WTC11 (cell line): ENCODE measurements at regions not wholly inside any gene's neighbourhood (a gene's known extent, or its start where the extent isn't known, plus 50 kb on each side); places are given as distances from the start of the nearest gene placed in this dataset.

Experiments
- ATAC-seq: fragments of 200-7000 bp; cut with Tn5 transposase; 2 replicates; pipeline ENCODE4 v1.10.0; 2021; ENCODE audit warnings: mild to moderate bottlenecking, moderate library complexity
- CTCF ChIA-PET: fragments of 300-600 bp; sonication (Branson Sonifier 250); formaldehyde crosslinking; loops from one replicate; lab custom pipeline; 2021; ENCODE audit warnings: antibody characterized with exemption; lab: Charles Lee
- POLR2A ChIA-PET: fragments of 350-600 bp; sonication (Branson Sonifier 250); formaldehyde crosslinking; loops from one replicate; lab custom pipeline; 2021; ENCODE audit warnings: antibody characterized with exemption; lab: Charles Lee
- DNase-seq: peaks from one replicate; pipeline ENCODE4 v3.0.0; 2021; ENCODE audit warnings: low spot score
- H3K27ac Mint-ChIP-seq: 2 replicates; pipeline ENCODE4 v1.8.0; 2021; ENCODE audit warnings: mixed read lengths
- H3K27me3 Mint-ChIP-seq: 2 replicates; pipeline ENCODE4 v1.8.0; 2021; ENCODE audit warnings: low read depth, mild to moderate bottlenecking, moderate library complexity, mixed read lengths
- H3K36me3 Mint-ChIP-seq: 2 replicates; pipeline ENCODE4 v1.8.0; 2021; ENCODE audit warnings: mixed read lengths
- H3K4me1 Mint-ChIP-seq: 2 replicates; pipeline ENCODE4 v1.8.0; 2022; ENCODE audit warnings: mixed read lengths
- H3K4me3 Mint-ChIP-seq: 2 replicates; pipeline ENCODE4 v1.8.0; 2021; ENCODE audit warnings: mild to moderate bottlenecking, moderate library complexity, mixed read lengths
- H3K9me3 Mint-ChIP-seq: 2 replicates; pipeline ENCODE4 v1.8.0; 2021; ENCODE audit warnings: mixed read lengths
- ARID4B ChIP-seq: sonication (generic); formaldehyde crosslinking; IDR thresholded peaks from 2 replicates; pipeline ENCODE4 v1.8.0; 2023; ENCODE audit warnings: missing genetic modification reagents, mild to moderate bottlenecking, borderline replicate concordance
- E2F5 ChIP-seq: sonication (generic); formaldehyde crosslinking; IDR thresholded peaks from 2 replicates; pipeline ENCODE4 v1.8.1; 2022; ENCODE audit warnings: mild to moderate bottlenecking, moderate library complexity, missing genetic modification reagents
- EMX1 ChIP-seq: fragments of 250-450 bp; sonication (Bioruptor Pico); IDR thresholded peaks from 2 replicates; pipeline ENCODE4 v1.8.0; 2021; ENCODE audit warnings: mild to moderate bottlenecking
- FOXK1 ChIP-seq: sonication (generic); formaldehyde crosslinking; IDR thresholded peaks from 2 replicates; pipeline ENCODE4 v1.8.0; 2022; ENCODE audit warnings: mild to moderate bottlenecking, moderate library complexity, missing genetic modification reagents
- GABPB1 ChIP-seq: sonication (generic); formaldehyde crosslinking; IDR thresholded peaks from 2 replicates; pipeline ENCODE4 v1.8.1; 2023; ENCODE audit warnings: mild to moderate bottlenecking, missing genetic modification reagents
- JAZF1 ChIP-seq: fragments of 250-450 bp; sonication (Bioruptor Pico); IDR thresholded peaks from 2 replicates; pipeline ENCODE4 v1.9.0; 2021; ENCODE audit warnings: moderate library complexity, mild to moderate bottlenecking, inconsistent platforms
- MYBL2 ChIP-seq: sonication (generic); formaldehyde crosslinking; IDR thresholded peaks from 2 replicates; pipeline ENCODE4 v1.8.1; 2023; ENCODE audit warnings: mild to moderate bottlenecking, moderate library complexity, missing genetic modification reagents
- SMAD3 ChIP-seq: sonication (generic); formaldehyde crosslinking; IDR thresholded peaks from 2 replicates; pipeline ENCODE4 v1.8.0; 2022; ENCODE audit warnings: missing genetic modification reagents, mild to moderate bottlenecking, borderline replicate concordance
- SMAD4 ChIP-seq: sonication (generic); formaldehyde crosslinking; IDR thresholded peaks from 2 replicates; pipeline ENCODE4 v1.8.0; 2022; ENCODE audit warnings: mild to moderate bottlenecking, missing genetic modification reagents
- SOX15 ChIP-seq: fragments of 250-450 bp; sonication (Bioruptor Pico); IDR thresholded peaks from 2 replicates; pipeline ENCODE4 v1.9.0; 2021; ENCODE audit warnings: mild to moderate bottlenecking
- STAT6 ChIP-seq: sonication (generic); formaldehyde crosslinking; conservative IDR thresholded peaks from 2 replicates; pipeline ENCODE4 v1.8.1; 2023; ENCODE audit warnings: mild to moderate bottlenecking, low read depth, missing genetic modification reagents, moderate library complexity
- TCF7 ChIP-seq: sonication (generic); formaldehyde crosslinking; IDR thresholded peaks from 2 replicates; pipeline ENCODE4 v1.8.0; 2022; ENCODE audit warnings: mild to moderate bottlenecking, low read depth, missing genetic modification reagents, moderate library complexity
- TEAD4 ChIP-seq: sonication (generic); formaldehyde crosslinking; IDR thresholded peaks from 2 replicates; pipeline ENCODE4 v1.8.0; 2022; ENCODE audit warnings: mild to moderate bottlenecking, missing genetic modification reagents
- ZMAT4 ChIP-seq: fragments of 250-450 bp; sonication (Bioruptor Pico); IDR thresholded peaks from 2 replicates; pipeline ENCODE4 v1.9.0; 2021; ENCODE audit warnings: mild to moderate bottlenecking
- ZNF232 ChIP-seq: sonication (generic); formaldehyde crosslinking; IDR thresholded peaks from 2 replicates; pipeline ENCODE4 v1.8.0; 2022; ENCODE audit warnings: mild to moderate bottlenecking, missing genetic modification reagents
- ZNF396 ChIP-seq: fragments of 250-450 bp; sonication (Bioruptor Pico); IDR thresholded peaks from 2 replicates; pipeline ENCODE4 v1.8.0; 2021; ENCODE audit warnings: mild to moderate bottlenecking, moderate library complexity, borderline replicate concordance
- ZNF671 ChIP-seq: fragments of 250-450 bp; sonication (Bioruptor Pico); IDR thresholded peaks from 2 replicates; pipeline ENCODE4 v1.8.0; 2021; ENCODE audit warnings: mild to moderate bottlenecking
- ZSCAN18 ChIP-seq: fragments of 250-450 bp; sonication (Bioruptor Pico); IDR thresholded peaks from 2 replicates; pipeline ENCODE4 v2.1.2; 2022; ENCODE audit warnings: mild to moderate bottlenecking, moderate library complexity
- TF ChIP-seq, protein P1 (sequence below): sonication (generic); formaldehyde crosslinking; IDR thresholded peaks from 2 replicates; pipeline ENCODE4 v1.8.0; 2022; ENCODE audit warnings: mild to moderate bottlenecking, missing genetic modification reagents
- TF ChIP-seq, protein P2 (sequence below): sonication (generic); formaldehyde crosslinking; IDR thresholded peaks from 2 replicates; pipeline ENCODE4 v1.8.1; 2023; ENCODE audit warnings: mild to moderate bottlenecking, missing genetic modification reagents, moderate library complexity
- TF ChIP-seq, protein P3 (sequence below): sonication (generic); formaldehyde crosslinking; IDR thresholded peaks from 2 replicates; pipeline ENCODE4 v1.8.1; 2023; ENCODE audit warnings: mild to moderate bottlenecking, missing genetic modification reagents

DNA sequence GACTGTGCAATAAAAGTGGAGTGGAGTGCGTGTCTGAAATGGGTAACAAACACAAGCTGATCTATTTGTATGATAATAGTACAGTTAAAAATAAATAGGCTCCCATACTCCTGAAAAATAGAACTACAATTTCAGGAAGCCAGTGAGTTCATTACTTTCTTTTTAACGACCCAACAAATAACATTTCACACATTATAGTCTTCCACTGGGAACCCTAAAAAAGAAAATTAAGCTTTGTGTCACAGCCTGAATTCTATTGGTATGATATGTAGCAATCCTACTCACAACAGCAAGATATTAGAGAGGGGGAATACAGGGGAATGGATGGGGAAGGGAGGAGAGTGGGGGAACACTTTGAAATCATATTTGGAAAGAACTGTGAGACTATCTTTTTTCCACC lies 156.9 kb upstream of the CNTN3 start (continued):
- TF ChIP-seq E2F5 (CRISPR knock-in tag) = no peak

- DNase-seq (no peak), ATAC-seq (no peak)
- Mint-ChIP-seq H3K4me1 (no peaks in the 10 kb centered on the region), H3K4me3 (no peak overlapping the region), H3K27me3 (no peaks in the 10 kb centered on the region), H3K9me3 (no peaks in the 10 kb centered on the region), H3K27ac (no peak overlapping the region), H3K36me3 (no peaks in the 10 kb centered on the region)
- POLR2A ChIA-PET = no interaction called here
- TF ChIP-seq, protein P1, sequence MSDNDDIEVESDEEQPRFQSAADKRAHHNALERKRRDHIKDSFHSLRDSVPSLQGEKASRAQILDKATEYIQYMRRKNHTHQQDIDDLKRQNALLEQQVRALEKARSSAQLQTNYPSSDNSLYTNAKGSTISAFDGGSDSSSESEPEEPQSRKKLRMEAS = no peak
- TF ChIP-seq FOXK1 (CRISPR knock-in tag) = no peak
- TF ChIP-seq ZNF671 (CRISPR knock-in tag) = no peak
- no peak for TF ChIP-seq TEAD4 (CRISPR knock-in tag)
- no peak for TF ChIP-seq GABPB1
- TF ChIP-seq SMAD4 (CRISPR knock-in tag) = no peak
- TF ChIP-seq MYBL2 (CRISPR knock-in tag) = no peak
- TF ChIP-seq JAZF1 (CRISPR knock-in tag) = no peak
- no peak for TF ChIP-seq STAT6 (CRISPR knock-in tag)
- TF ChIP-seq, protein P2, sequence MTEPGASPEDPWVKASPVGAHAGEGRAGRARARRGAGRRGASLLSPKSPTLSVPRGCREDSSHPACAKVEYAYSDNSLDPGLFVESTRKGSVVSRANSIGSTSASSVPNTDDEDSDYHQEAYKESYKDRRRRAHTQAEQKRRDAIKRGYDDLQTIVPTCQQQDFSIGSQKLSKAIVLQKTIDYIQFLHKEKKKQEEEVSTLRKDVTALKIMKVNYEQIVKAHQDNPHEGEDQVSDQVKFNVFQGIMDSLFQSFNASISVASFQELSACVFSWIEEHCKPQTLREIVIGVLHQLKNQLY (CRISPR knock-in tag) = no peak
- TF ChIP-seq ZMAT4 (CRISPR knock-in tag) = no peak
- TF ChIP-seq TCF7 (CRISPR knock-in tag) = no peak
- TF ChIP-seq SMAD3 (CRISPR knock-in tag) = no peak
- no peak for TF ChIP-seq ZNF396 (CRISPR knock-in tag)
- CTCF ChIA-PET = no interaction called here
Observed at GRCh38 chr3:74768010-74768409, 153.6 kb upstream of the CNTN3 start.

DNA sequence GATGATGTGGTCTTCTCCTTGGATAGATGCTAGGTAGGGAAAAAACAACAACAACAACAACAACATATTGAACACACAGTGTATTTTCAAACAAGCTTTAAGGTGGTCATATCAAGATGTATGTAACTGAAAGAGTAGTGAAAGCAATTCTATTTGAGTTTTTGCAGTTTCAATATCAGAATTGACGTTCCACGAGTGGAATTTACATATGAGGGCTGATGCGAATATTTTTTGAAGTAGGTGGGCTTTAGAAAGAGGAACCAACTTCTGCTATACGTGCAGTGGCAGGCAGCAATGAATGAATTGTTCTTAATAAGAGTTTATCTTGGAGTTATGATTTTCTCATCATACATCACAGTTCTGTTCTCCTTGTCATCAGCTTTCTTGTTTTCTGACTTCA lies 151.9 kb upstream of the CNTN3 start:
- CTCF ChIA-PET = no interaction called here
- no peak for TF ChIP-seq GABPB1
- no peak for TF ChIP-seq ZNF671 (CRISPR knock-in tag)
- TF ChIP-seq, protein P3, sequence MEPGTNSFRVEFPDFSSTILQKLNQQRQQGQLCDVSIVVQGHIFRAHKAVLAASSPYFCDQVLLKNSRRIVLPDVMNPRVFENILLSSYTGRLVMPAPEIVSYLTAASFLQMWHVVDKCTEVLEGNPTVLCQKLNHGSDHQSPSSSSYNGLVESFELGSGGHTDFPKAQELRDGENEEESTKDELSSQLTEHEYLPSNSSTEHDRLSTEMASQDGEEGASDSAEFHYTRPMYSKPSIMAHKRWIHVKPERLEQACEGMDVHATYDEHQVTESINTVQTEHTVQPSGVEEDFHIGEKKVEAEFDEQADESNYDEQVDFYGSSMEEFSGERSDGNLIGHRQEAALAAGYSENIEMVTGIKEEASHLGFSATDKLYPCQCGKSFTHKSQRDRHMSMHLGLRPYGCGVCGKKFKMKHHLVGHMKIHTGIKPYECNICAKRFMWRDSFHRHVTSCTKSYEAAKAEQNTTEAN (CRISPR knock-in tag) = no peak
- TF ChIP-seq ZSCAN18 = no peak
- TF ChIP-seq SOX15 = no peak
- no peak for TF ChIP-seq EMX1
- no peak for TF ChIP-seq TCF7 (CRISPR knock-in tag)
- no peak for TF ChIP-seq ZNF232 (CRISPR knock-in tag)
- TF ChIP-seq ARID4B (CRISPR knock-in tag) = no peak

More for the DNA sequence above, 151.9 kb upstream of the CNTN3 start:
- DNase-seq = no peak
- no peaks in the 10 kb centered on the region for H3K36me3 Mint-ChIP-seq
- H3K4me3 Mint-ChIP-seq = no peak overlapping the region
- H3K9me3 Mint-ChIP-seq = no peaks in the 10 kb centered on the region
- no peak overlapping the region for H3K27ac Mint-ChIP-seq
- ATAC-seq = no peak
- no peaks in the 10 kb centered on the region for H3K4me1 Mint-ChIP-seq
- POLR2A ChIA-PET = no interaction called here
- H3K27me3 Mint-ChIP-seq = no peaks in the 10 kb centered on the region
